ENCODE measurements at regions not wholly inside any gene's neighbourhood (a gene's known extent, or its start where the extent isn't known, plus 50 kb on each side); places are given as distances from the start of the nearest gene placed in this dataset.
A peak's percentile ranks its signal among the peaks of the same experiment; 100 is the strongest.

DNA sequence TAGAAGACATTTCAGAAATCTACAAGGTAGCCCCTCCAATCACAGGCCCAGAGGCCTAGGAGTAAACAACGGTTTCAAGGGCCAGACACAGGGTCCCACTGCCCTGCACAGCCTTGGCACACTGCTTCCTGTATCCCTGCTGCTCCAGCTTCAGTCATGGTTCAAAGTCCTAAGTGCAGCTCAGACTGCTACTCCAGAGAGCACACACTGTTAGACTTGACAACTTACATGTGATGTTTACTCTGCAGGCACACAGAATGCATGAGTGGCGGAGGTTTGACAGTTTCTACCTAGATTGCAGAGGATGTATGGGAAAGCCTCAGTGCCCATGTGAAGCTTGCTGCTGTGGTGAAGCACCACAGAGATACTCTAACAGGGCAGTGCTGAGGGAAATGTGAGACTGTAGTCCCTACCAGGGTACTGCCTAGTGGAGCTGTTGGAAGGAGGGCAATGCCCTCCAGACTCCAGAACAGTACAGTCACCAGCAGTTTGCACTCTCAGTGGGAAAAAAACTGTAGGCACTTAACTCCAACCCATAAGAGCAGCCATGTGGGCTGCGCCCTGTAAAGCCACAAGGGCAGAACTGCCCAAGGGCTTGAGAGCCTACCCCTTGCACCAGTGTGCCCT lies 270.0 kb downstream of the ZWINT start:
- TF ChIP-seq EZH2 (IDR thresholded peaks at IDR 0.05; ENCODE audit: low read length, unreplicated experiment): no peak
- TF ChIP-seq EZH2phosphoT487 (IDR thresholded peaks at IDR 0.05; ENCODE audit: borderline replicate concordance, low read length): no peak
- TF ChIP-seq, protein P1, sequence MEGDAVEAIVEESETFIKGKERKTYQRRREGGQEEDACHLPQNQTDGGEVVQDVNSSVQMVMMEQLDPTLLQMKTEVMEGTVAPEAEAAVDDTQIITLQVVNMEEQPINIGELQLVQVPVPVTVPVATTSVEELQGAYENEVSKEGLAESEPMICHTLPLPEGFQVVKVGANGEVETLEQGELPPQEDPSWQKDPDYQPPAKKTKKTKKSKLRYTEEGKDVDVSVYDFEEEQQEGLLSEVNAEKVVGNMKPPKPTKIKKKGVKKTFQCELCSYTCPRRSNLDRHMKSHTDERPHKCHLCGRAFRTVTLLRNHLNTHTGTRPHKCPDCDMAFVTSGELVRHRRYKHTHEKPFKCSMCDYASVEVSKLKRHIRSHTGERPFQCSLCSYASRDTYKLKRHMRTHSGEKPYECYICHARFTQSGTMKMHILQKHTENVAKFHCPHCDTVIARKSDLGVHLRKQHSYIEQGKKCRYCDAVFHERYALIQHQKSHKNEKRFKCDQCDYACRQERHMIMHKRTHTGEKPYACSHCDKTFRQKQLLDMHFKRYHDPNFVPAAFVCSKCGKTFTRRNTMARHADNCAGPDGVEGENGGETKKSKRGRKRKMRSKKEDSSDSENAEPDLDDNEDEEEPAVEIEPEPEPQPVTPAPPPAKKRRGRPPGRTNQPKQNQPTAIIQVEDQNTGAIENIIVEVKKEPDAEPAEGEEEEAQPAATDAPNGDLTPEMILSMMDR (conservative IDR thresholded peaks at IDR 0.05; ENCODE audit: low read depth, low read length): no peak
- Histone ChIP-seq H3K79me2 (ENCODE audit: low read length) (no peaks in the 10 kb centered on the region), H2AFZ (ENCODE audit: low read length) (no peak overlapping the region), H3K9me3 (ENCODE audit: low read length) (peaks cover 14% of the 10 kb centered on the region), H3F3A (ENCODE audit: low read length, unreplicated experiment) (no peaks in the 10 kb centered on the region), H4K20me1 (ENCODE audit: low read length) (no peaks in the 10 kb centered on the region), H3K4me1 (ENCODE audit: insufficient read depth, low read length) (no peaks in the 10 kb centered on the region), H3K4me3 (ENCODE audit: low read length) (no peak overlapping the region), H3K36me3 (ENCODE audit: low read depth, low read length) (no peaks in the 10 kb centered on the region), H3K9me2 (replicated peaks; ENCODE audit: low read length) (no peaks in the 10 kb centered on the region), H3K27me3 (ENCODE audit: low read length) (no peaks in the 10 kb centered on the region), H3K4me2 (ENCODE audit: low read length) (no peak overlapping the region), H3K27ac (ENCODE audit: low read length) (no peak overlapping the region), H3K9ac (ENCODE audit: low read length) (no peak overlapping the region)
- intact Hi-C loops (cut with micrococcal nuclease): no loop called here
- DNase-seq (no peak), ATAC-seq (no peak)
- CTCF ChIA-PET: no interaction called here
- POLR2A ChIA-PET (ENCODE audit: unreplicated experiment): interaction anchor here (0.6 kb wide), 1 partner anchor 92 kb away, joined by 4 read pairs; no protein-coding TSS in a partner anchor
- BruUV-seq (replicated peaks): no TSS peak

DNA sequence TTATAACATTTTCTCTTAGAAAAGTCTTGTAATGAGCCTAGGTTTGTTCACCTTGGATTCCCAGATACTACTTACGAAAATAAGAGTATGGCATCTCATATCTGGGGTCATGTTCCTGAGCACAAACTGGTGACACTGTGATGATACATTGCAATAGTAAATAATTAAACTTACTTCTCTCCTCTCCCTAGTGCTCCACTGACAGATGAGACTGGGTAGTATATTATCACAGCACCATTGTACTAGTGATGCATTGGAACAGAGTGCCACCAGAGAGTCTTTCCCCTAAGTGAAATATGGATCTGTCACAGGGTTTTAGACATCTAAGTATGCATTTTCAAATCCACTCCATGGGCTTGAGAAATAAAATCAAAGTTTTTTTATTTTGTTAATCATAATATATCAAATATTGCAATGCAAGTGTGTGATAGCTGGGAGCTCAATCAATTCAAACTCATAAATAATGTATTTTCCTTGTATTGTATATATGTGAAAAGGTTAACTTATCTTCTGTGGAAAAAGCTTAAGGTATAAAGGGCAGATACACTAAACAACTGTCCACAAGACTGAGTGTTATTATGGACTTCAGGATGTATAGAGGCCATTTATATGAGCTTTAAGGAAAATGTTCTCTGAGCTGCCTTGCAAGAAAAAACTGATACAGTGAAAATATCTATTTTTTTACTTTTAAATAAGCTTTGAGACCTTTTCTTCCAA lies 275.5 kb downstream of the ZWINT start:
- intact Hi-C loops (cut with micrococcal nuclease): no loop called here
- ChIA-PET POLR2A (ENCODE audit: unreplicated experiment) (no interaction called here), CTCF (no interaction called here)
- peak; percentile 27; the same call in 1 of the 2 replicates for ATAC-seq
- H3K27me3 ChIP-seq (ENCODE audit: low read length): no peaks in the 10 kb centered on the region
- H3K79me2 ChIP-seq (ENCODE audit: low read length): no peaks in the 10 kb centered on the region
- H3K27ac ChIP-seq (ENCODE audit: low read length): no peak overlapping the region
- H3K9me3 ChIP-seq (ENCODE audit: low read length): peaks cover 4% of the 10 kb centered on the region
- no peaks in the 10 kb centered on the region for H3K4me1 ChIP-seq (ENCODE audit: insufficient read depth, low read length)
- no peak overlapping the region for H3K4me3 ChIP-seq (ENCODE audit: low read length)
- DNase-seq: no peak
- no peaks in the 10 kb centered on the region for H4K20me1 ChIP-seq (ENCODE audit: low read length)
- H3F3A ChIP-seq (ENCODE audit: low read length, unreplicated experiment): no peaks in the 10 kb centered on the region
- H3K9me2 ChIP-seq (replicated peaks; ENCODE audit: low read length): no peaks in the 10 kb centered on the region
- H3K9ac ChIP-seq (ENCODE audit: low read length): no peak overlapping the region
- no peaks in the 10 kb centered on the region for H3K36me3 ChIP-seq (ENCODE audit: low read depth, low read length)
- H2AFZ ChIP-seq (ENCODE audit: low read length): no peak overlapping the region
- TF ChIP-seq EZH2 (IDR thresholded peaks at IDR 0.05; ENCODE audit: low read length, unreplicated experiment): no peak
- TF ChIP-seq, protein P1 (conservative IDR thresholded peaks at IDR 0.05; ENCODE audit: low read depth, low read length): no peak
- TF ChIP-seq EZH2phosphoT487 (IDR thresholded peaks at IDR 0.05; ENCODE audit: borderline replicate concordance, low read length): no peak
- H3K4me2 ChIP-seq (ENCODE audit: low read length): no peak overlapping the region
- BruUV-seq (replicated peaks): no TSS peak

DNA sequence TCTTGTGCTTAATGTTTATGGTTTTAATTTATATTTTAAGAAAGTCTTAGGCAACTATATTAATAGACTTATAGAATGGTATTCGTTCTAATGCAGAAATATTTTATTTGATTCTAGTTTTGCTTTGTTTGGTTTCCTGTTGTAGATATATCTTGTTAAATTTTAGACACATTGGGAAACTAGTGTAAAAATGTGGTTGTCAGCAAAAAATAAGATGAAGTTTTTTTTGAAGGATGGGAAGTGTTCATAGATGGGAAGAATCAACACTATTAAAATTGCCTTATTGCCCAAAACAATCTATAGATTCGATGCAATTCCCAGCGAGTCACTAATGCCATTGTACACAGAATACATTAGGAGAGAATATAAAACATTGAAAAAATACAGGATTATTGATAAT lies 278.9 kb downstream of the ZWINT start:
- H3K4me2 ChIP-seq (ENCODE audit: low read length): no peak overlapping the region
- no peaks in the 10 kb centered on the region for H4K20me1 ChIP-seq (ENCODE audit: low read length)
- no peak for ATAC-seq
- ChIA-PET POLR2A (ENCODE audit: unreplicated experiment) (no interaction called here), CTCF (no interaction called here)
- no peak for DNase-seq
- H3K36me3 ChIP-seq (ENCODE audit: low read depth, low read length): no peaks in the 10 kb centered on the region
- H3K4me1 ChIP-seq (ENCODE audit: insufficient read depth, low read length): no peaks in the 10 kb centered on the region
- no peaks in the 10 kb centered on the region for H3K9me2 ChIP-seq (replicated peaks; ENCODE audit: low read length)
- no peak overlapping the region for H3K4me3 ChIP-seq (ENCODE audit: low read length)
- H3F3A ChIP-seq (ENCODE audit: low read length, unreplicated experiment): no peaks in the 10 kb centered on the region
- no peak overlapping the region for H3K27ac ChIP-seq (ENCODE audit: low read length)
- no TSS peak for BruUV-seq (replicated peaks)
- H3K9ac ChIP-seq (ENCODE audit: low read length): no peak overlapping the region
- peaks cover 4% of the 10 kb centered on the region for H3K9me3 ChIP-seq (ENCODE audit: low read length)
- H3K27me3 ChIP-seq (ENCODE audit: low read length): no peaks in the 10 kb centered on the region
- intact Hi-C loops (cut with micrococcal nuclease): no loop called here
- TF ChIP-seq EZH2 (IDR thresholded peaks at IDR 0.05; ENCODE audit: low read length, unreplicated experiment) (no peak), EZH2phosphoT487 (IDR thresholded peaks at IDR 0.05; ENCODE audit: borderline replicate concordance, low read length) (no peak)
- TF ChIP-seq, protein P1 (conservative IDR thresholded peaks at IDR 0.05; ENCODE audit: low read depth, low read length): no peak
- no peak overlapping the region for H2AFZ ChIP-seq (ENCODE audit: low read length)
- H3K79me2 ChIP-seq (ENCODE audit: low read length): no peaks in the 10 kb centered on the region
